Lower lobe of right lung (tissue), 2 donors: ENCODE measurements at regions not wholly inside any gene's neighbourhood (a gene's known extent, or its start where the extent isn't known, plus 50 kb on each side); places are given as distances from the start of the nearest gene placed in this dataset.

ENCODE experiments used
- ATAC-seq, 2 donors: fragments of 200-7000 bp; cut with Tn5 transposase; one replicate each; pipeline ENCODE4 v1.9.1; 2020 to 2022; ENCODE audit warnings: mild to moderate bottlenecking in 2 of 2, moderate library complexity in 2 of 2
- DNase-seq: peaks from one replicate; pipeline ENCODE4 v3.0.0-alpha.2; 2020
- H3K27ac ChIP-seq: fragments of 200-600 bp; one replicate; pipeline ENCODE4 v1.8.0; 2022
- H3K27me3 ChIP-seq: fragments of 200-600 bp; one replicate; pipeline ENCODE4 v1.8.0; 2022; ENCODE audit warnings: low read depth
- H3K36me3 ChIP-seq: fragments of 200-600 bp; one replicate; pipeline ENCODE4 v1.8.0; 2022; ENCODE audit warnings: mild to moderate bottlenecking
- H3K4me1 ChIP-seq: fragments of 200-600 bp; one replicate; pipeline ENCODE4 v1.8.0; 2022
- H3K4me3 ChIP-seq: fragments of 200-600 bp; one replicate; pipeline ENCODE4 v1.8.0; 2022; ENCODE audit warnings: mild to moderate bottlenecking
- H3K9me3 ChIP-seq: fragments of 200-600 bp; one replicate; pipeline ENCODE4 v1.8.0; 2022
- intact Hi-C: fragments of 100-400 bp; cut with DNase I; formaldehyde crosslinking; loops from one replicate; pipeline ENCODE4 v1.11.0; 2022
- TF ChIP-seq, protein P1 (sequence below): fragments of 200-600 bp; IDR thresholded peaks from one replicate; pipeline ENCODE4 v1.8.0; 2022; ENCODE audit warnings: antibody characterized with exemption, mild to moderate bottlenecking
- donor health status: DM: no; HTN: yes; CAD: no; lungs with severe emphysema.

DNA sequence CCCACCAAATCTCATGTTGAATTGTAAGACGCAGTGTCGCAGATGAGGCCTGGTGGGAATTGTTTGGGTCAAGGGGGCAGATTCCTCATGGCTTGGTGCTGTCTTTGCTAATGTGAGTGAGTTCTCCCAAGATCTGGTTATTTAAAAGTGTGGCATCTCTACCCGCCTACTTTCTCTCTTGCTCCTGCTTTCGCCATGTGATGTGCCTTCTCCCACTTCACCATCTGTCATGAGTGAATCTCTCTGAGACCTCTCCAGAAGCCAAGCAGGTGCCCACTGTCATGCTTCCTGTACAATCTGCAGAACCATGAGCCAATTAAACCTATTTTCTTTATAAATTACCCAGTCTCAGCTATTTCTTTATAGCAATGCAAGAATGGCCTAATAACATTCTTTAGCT lies 246.6 kb upstream of the CDH20 start:
- Histone ChIP-seq H3K27ac (no peak overlapping the region), H3K4me1 (no peaks in the 10 kb centered on the region), H3K36me3 (no peaks in the 10 kb centered on the region), H3K27me3 (no peaks in the 10 kb centered on the region), H3K4me3 (no peak overlapping the region), H3K9me3 (no peaks in the 10 kb centered on the region)
- intact Hi-C loops, result no loop called here
- TF ChIP-seq, protein P1, sequence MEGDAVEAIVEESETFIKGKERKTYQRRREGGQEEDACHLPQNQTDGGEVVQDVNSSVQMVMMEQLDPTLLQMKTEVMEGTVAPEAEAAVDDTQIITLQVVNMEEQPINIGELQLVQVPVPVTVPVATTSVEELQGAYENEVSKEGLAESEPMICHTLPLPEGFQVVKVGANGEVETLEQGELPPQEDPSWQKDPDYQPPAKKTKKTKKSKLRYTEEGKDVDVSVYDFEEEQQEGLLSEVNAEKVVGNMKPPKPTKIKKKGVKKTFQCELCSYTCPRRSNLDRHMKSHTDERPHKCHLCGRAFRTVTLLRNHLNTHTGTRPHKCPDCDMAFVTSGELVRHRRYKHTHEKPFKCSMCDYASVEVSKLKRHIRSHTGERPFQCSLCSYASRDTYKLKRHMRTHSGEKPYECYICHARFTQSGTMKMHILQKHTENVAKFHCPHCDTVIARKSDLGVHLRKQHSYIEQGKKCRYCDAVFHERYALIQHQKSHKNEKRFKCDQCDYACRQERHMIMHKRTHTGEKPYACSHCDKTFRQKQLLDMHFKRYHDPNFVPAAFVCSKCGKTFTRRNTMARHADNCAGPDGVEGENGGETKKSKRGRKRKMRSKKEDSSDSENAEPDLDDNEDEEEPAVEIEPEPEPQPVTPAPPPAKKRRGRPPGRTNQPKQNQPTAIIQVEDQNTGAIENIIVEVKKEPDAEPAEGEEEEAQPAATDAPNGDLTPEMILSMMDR, result no peak
- DNase-seq (no peak), ATAC-seq (no peak)

- TF ChIP-seq, protein P1, result no peak
- H3K4me1 ChIP-seq, result no peaks in the 10 kb centered on the region
- intact Hi-C loops, result no loop called here
- no peaks in the 10 kb centered on the region for H3K27me3 ChIP-seq
- DNase-seq (no peak), ATAC-seq (no peak)
- no peaks in the 10 kb centered on the region for H3K36me3 ChIP-seq
- no peak overlapping the region for H3K27ac ChIP-seq
- no peak overlapping the region for H3K4me3 ChIP-seq
- no peaks in the 10 kb centered on the region for H3K9me3 ChIP-seq
Observed at GRCh38 chr18:61091379-61091778, 241.9 kb upstream of the CDH20 start.

DNA sequence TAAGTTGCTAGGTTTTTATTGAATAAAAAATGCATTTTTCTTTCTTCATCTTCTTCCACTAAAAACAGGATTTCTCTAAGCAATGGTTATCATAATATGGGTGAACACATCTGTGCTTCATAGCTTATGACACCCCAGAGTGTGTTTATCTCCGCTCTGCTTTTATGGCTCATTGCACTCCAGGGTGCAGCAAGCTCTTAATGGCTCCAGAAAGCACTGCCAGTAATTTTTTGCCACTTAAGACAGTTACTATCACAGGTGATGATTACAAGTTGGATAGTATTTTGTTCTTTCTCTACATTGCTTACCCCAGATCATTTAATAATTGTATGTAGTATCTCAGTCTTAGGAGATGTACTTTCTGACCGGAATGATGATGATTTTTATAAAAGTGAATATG lies 239.3 kb upstream of the CDH20 start:
- intact Hi-C loops, result no loop called here
- no peaks in the 10 kb centered on the region for H3K4me1 ChIP-seq
- no peak for ATAC-seq

DNA sequence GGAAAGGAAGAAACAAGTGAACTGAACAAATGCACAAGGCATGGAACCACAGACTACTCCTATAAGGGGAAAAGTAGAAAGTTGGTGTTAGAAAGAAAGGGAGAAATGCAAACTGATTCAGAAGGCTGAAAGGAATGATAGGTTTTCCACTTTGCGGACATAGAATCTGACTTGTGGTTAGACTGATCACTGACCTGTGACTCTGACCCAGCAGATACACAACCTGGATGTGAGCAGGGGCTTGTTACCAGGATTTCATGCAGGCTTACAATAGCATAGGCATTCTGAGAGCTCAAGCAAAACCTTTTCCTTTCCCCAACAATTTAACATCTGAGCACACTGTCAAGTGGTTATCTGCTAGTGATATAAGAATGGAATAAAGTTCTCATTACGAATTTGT lies 237.0 kb upstream of the CDH20 start:
- Histone ChIP-seq H3K9me3 (no peaks in the 10 kb centered on the region), H3K4me3 (no peak overlapping the region), H3K27ac (no peak overlapping the region), H3K27me3 (no peaks in the 10 kb centered on the region), H3K36me3 (no peaks in the 10 kb centered on the region), H3K4me1 (no peaks in the 10 kb centered on the region)
- ATAC-seq (no peak), DNase-seq (no peak)
- TF ChIP-seq, protein P1, result no peak
- intact Hi-C loops, result no loop called here

More for the DNA sequence above, 239.3 kb upstream of the CDH20 start:
- H3K27ac ChIP-seq, result no peak overlapping the region
- DNase-seq, result no peak
- H3K9me3 ChIP-seq, result no peaks in the 10 kb centered on the region
- H3K27me3 ChIP-seq, result no peaks in the 10 kb centered on the region
- TF ChIP-seq, protein P1, result no peak
- H3K4me3 ChIP-seq, result no peak overlapping the region
- H3K36me3 ChIP-seq, result no peaks in the 10 kb centered on the region

GRCh38 chr18:61107113-61107512 lies 226.1 kb upstream of the CDH20 start:
- TF ChIP-seq, protein P1, result no peak
- DNase-seq, result no peak
- intact Hi-C loops, result no loop called here
- no peak for ATAC-seq
- Histone ChIP-seq H3K36me3 (no peaks in the 10 kb centered on the region), H3K27me3 (no peaks in the 10 kb centered on the region), H3K4me3 (no peak overlapping the region), H3K27ac (no peak overlapping the region), H3K9me3 (no peaks in the 10 kb centered on the region), H3K4me1 (no peaks in the 10 kb centered on the region)

GRCh38 chr18:61108706-61109105 lies 224.5 kb upstream of the CDH20 start:
- no peaks in the 10 kb centered on the region for H3K36me3 ChIP-seq
- no peak for DNase-seq
- no peak overlapping the region for H3K4me3 ChIP-seq
- H3K27me3 ChIP-seq, result no peaks in the 10 kb centered on the region
- TF ChIP-seq, protein P1, result no peak
- intact Hi-C loops, result no loop called here
- H3K27ac ChIP-seq, result no peak overlapping the region
- no peaks in the 10 kb centered on the region for H3K4me1 ChIP-seq
- ATAC-seq, result no peak
- no peaks in the 10 kb centered on the region for H3K9me3 ChIP-seq
